ENCODE measurements at regions not wholly inside any gene's neighbourhood (a gene's known extent, or its start where the extent isn't known, plus 50 kb on each side); places are given as distances from the start of the nearest gene placed in this dataset.

DNA sequence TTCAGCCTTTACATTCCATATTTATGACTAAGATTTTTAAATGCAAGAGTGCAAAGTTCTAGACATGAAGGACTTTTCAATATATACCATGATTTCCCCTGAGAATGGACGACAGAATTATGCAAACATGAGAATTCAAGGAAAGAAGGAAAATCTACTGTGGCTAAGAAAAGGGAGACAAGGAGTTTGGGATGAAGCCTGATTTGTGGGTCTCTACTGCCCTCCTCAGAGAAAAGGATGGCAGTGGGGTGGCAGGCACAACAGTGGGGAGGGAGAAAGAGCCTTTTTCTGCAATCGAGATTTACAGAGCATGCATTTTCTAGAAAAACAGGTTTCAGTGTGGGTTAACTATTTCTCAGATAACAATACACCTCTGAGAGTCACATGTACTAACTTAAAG lies 466.9 kb upstream of the NRSN1 start:
- TF ChIP-seq CTCF (IDR thresholded peaks at IDR 0.05) (peak; percentile 77), EZH2 (IDR thresholded peaks at IDR 0.05) (no peak)

All from neural progenitor cell (in vitro differentiated cells).